ENCODE measurements at regions not wholly inside any gene's neighbourhood (a gene's known extent, or its start where the extent isn't known, plus 50 kb on each side); places are given as distances from the start of the nearest gene placed in this dataset.
"Not testable (repeated sequence)": the region's sequence is repeated elsewhere in the genome, so short reads cannot be mapped to it uniquely, and the experiment has no call there.

GRCh38 chr15:91625506-91625905 is 228.0 kb upstream of the SLCO3A1 start:
- no peak for DNase-seq

- DNase-seq: no peak
Measured at GRCh38 chr15:91627473-91628278, 225.8 kb upstream of the SLCO3A1 start.

DNA sequence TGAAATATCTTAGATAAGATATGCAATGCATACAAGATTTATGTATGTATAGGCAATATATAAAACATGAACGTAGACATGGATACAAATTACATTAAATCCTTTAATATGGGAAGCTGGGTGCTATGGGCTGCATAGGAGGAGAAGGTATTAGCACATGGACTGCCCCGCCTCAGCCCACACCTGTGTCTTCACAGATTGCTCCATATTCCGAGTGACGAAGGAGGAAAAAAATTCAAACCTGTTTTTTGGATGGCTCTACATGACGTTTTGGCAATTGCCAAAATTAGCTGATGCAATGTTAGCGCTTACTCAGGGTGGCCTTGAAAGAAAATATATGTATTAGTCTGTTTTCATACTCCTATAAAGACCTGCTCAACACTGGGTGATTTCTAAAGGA is 223.4 kb upstream of the SLCO3A1 start:
- no peak for DNase-seq

DNA sequence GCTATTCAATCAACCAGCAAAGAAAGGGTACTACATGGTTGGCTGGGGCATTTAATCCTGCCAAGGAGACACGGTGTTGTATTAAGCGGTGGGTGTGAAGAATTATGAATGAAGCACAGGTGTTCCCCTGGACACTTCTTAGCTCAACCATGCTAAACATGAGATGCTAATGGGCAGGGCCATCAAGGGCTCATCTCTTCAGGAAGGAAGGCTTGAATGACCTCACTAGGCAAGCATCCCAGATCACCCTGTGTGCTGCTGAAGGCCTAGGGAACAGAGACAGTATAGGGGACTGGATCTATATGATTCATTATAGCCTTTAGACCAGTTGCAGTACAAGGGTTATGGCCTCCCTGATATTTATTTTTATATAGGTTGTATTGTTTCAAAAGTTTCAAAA is 221.3 kb upstream of the SLCO3A1 start:
- no peak for DNase-seq

GRCh38 chr15:91632981-91633380 is 220.5 kb upstream of the SLCO3A1 start:
- no peak for DNase-seq

DNA sequence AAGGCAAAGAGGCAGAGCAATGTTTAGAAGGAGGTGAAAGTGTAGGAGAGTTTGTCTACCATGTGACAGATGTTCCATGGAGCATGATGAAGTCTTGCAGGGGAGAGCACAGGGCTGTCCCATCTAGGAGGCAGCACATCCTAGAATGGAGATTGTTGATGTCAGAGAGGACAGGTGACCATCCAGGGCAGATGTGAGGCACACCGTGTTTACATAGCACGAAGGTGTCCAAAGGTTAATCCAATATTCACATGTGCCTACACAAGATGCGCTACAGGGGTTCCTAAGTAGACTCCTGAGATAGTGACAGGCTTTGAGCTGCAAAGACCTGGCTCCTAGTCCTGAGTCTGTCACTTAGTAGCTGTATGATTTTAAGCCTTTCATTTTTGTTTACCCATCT is 219.3 kb upstream of the SLCO3A1 start:
- no peak for DNase-seq

DNA sequence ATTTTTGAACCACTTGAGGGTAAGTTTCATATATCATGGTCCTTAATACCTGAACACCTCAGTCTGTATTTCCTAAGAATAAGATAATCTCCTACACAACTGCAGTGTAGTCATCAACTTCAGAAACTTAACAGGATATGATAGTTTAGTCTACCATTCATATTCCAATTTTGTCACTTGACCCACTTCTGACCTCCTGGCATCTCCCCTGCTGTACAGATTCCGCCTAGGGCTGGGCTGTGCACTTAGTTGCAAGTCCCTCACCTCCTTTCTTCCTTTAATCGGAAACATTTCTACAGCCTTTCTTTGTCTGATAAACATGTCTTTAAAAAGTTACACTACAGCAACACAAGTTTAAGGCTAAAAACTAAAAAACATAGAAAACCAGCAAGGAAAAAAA is 218.4 kb upstream of the SLCO3A1 start:
- DNase-seq: no peak

DNA sequence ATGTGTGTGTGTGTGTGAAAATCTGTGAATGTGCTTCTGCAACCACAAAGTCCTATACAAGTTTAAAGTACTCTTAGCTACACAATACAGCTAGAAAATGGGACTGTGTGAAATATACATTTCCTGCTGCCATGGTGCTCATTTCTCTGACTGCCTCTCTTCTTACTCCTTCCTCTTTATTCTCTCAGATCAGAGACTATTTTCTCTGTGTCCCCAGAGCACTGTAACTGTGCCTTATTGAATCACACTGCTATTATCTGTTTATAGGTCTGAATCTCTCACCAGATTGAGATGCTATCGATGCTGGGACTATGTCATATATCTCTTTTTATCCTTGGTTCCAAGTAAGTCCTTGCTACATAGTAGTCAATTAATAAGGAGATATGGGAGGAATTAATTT is 217.9 kb upstream of the SLCO3A1 start:
- no peak for DNase-seq

GRCh38 chr15:91649016-91649415 is 204.5 kb upstream of the SLCO3A1 start:
- DNase-seq: no peak

GRCh38 chr15:91649831-91650321 is 203.6 kb upstream of the SLCO3A1 start:
- no peak for DNase-seq

DNA sequence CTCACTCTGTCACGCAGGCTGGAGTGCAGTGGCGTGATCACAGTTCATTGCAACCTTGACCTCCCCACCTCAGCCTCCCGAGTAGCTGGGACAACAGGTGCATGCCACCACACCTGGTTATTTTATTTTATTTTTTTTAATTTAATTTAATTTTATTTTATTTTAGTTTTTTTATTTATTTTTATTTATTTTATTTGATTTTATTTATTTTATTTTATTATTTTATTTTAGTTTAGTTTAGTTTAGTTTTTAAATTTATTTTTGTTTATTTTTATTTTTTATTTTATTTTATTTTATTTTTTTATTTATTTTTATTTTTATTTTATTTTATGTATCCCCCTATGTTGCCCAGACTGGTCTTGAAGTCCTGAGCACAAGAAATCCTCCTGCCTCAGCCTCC is 202.3 kb upstream of the SLCO3A1 start:
- no peak for DNase-seq

DNA sequence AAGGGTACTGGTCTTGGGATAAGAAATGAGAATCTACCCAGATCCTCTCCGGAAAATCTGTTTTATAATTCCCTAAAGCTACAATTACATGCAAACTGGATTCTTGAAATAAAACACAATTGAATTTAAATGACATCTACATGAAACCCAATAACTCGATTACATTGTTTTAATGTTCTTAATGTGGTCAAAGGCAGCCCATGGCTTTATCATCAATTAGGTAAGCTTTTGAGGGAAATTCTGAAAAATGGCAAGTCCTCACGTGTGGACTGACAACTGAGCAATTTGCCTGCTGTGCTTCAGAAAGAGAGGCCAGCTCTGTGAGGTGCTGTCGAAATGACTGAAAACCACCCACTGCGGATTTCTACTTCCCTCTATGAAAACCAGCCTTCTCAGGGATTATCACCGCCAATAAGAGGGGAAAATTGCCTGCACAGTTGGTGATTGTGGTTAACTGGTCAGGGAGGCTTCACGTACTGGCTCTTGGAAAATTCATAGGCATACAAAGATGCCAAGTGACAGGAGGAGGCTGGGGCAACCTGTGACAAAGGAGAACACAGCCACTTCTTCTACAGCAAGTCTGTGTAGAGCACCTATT is 200.8 kb upstream of the SLCO3A1 start:
- no peak for DNase-seq

GRCh38 chr15:91655563-91656290 is 197.8 kb upstream of the SLCO3A1 start:
- not testable (repeated sequence) for DNase-seq

GRCh38 chr15:91660174-91660649 is 193.3 kb upstream of the SLCO3A1 start:
- no peak for DNase-seq

GRCh38 chr15:91664224-91664836 is 189.2 kb upstream of the SLCO3A1 start:
- no peak for DNase-seq

GRCh38 chr15:91665212-91665611 is 188.3 kb upstream of the SLCO3A1 start:
- DNase-seq: no peak

DNA sequence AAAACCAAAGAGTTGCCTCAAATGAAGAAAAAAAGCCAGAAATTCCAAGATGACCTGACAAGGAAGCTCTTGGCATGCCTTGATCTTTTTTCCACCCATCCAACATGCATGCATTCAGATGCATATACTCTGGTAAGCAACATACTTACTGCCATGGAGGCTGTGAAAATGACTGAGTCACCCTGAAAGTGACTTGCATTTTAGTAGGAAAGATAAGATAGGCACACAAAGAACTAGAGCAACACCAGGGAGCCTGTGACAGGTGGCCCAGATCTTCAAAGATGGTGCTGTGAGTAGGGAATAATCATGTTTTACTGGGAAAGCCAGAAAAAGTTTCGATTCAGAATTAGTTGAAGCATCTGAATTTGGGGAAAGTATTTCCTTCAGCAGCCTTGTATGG is 185.1 kb upstream of the SLCO3A1 start:
- no peak for DNase-seq

DNA sequence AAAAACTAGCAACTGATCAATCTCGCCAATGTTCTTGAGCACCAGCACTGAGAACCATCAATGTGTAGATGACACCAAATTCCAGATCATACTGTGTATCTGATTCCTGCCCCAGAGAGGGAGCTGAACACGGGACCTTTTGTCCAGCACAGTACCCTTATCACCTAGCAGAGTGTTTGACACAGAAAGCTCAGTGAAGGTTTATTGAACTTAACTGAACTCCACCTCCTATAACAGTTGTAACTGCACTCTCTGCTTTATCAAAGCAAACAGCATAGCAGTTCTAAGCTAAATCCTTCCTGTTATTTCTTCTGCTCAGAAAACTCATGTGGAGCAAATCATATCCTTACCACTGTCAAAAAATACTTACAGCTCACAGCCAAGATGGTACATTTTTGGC is 183.4 kb upstream of the SLCO3A1 start:
- DNase-seq: no peak

DNA sequence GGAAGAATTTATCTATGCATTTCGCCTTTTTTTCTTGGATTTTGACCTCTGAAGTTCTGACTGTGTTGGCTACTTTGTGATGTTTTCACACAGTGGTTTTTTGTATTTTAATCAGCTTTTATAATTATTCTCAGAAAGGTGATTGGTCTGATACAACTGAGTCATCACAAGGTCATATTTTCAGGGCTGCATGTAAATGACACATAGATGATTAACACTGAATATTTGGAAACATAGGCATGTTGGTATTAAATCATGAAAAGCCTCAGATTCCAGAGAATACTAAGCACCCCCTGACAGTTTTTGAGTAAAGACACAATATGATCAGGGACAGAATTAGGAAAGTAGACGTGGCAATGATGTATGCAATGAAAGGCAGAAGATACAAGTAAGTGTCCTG is 175.5 kb upstream of the SLCO3A1 start:
- DNase-seq: no peak

DNA sequence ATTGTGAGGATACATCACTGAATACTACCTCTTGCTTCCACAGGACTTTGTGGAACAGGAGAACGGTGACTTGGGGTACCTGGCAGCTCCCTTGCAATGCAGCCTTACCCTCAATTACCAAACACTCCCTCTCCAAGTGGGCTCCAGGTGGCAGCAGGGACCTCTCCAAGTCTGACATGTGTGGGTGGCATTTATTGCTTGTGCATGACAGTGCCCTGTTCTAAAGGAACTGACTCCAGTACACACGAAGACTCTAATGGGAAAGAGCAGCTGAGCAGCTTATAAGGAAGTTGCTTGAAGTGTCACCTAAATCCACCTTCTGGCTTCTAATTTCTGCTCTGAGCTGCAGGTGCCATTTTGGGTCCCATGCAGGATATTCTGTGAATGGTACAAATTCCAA is 174.1 kb upstream of the SLCO3A1 start:
- no peak for DNase-seq

DNA sequence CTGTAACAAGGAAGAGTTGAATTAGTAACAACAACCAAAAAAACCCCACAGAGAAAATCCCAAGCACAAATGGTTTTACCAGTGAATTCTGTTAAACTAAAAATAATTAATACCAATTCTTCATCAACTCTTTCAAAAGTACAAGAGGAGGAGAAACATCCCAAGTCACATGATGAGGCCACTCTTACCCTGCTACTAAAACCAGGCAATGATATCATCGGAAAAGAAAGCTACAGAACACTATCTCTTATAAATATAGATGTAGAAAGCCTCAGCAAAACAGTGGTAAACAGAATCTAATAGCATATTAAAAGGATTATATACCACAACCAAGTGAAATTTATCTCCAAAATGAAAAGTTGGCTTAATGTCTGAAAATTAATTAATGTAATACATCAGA is 168.1 kb upstream of the SLCO3A1 start:
- no peak for DNase-seq

DNA sequence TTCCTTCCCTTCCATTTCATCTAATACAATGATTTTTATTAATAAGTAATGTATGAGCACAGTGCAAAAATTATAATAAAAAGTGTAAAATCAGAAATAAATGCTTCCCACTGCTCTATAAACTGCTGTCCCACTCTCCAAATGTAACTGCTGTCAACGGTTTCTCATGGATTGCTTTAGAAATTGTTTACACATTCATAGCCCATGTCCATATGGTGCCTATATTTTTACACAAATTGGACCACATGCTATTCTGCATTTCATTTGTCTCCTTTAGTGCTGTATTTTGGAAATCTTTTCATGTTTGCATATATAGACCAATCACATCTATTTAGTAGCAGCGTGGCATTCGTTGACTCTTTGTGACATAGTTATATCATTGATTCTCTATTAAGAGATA is 164.7 kb upstream of the SLCO3A1 start:
- no peak for DNase-seq

DNA sequence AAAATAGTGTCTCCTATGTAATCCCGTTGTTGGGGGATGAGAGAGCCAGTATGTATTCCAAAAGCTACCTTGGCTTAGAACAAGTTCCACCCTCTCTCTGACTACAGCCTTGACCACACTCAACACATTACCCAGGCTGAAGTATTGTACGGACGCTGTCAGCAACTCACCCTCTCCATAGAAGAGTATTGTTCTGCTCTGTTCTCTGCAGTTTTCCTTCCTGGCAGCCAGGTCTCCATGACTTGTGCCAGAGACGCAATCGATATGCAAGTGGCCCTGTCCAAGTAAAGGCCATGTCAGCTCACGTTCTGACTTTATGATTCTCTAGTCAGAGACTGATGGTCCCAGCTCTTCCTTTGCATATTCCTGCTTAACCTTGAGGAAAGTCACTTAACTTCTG is 164.1 kb upstream of the SLCO3A1 start:
- no peak for DNase-seq
